Neuronal stem cell (in vitro differentiated cells): ENCODE measurements at regions not wholly inside any gene's neighbourhood (a gene's known extent, or its start where the extent isn't known, plus 50 kb on each side); places are given as distances from the start of the nearest gene placed in this dataset.

ENCODE experiments used
- DNase-seq: peaks from one replicate; pipeline ENCODE4 v3.0.0-alpha.2; 2013; ENCODE audit warnings: low spot score
- H2AFZ ChIP-seq: one replicate; pipeline ENCODE4 v1.6.1; 2013; ENCODE audit warnings: mild to moderate bottlenecking, low read length, inconsistent platforms
- H2AK5ac ChIP-seq: 2 replicates; pipeline ENCODE4 v1.6.1; 2013; ENCODE audit warnings: low read depth, mild to moderate bottlenecking, inconsistent platforms, low read length, moderate library complexity, mixed read lengths
- H2BK120ac ChIP-seq: 2 replicates; pipeline ENCODE4 v1.6.1; 2013; ENCODE audit warnings: low read depth, mild to moderate bottlenecking, inconsistent platforms, low read length, moderate library complexity, mixed read lengths
- H2BK12ac ChIP-seq: one replicate; pipeline ENCODE4 v1.6.1; 2013; ENCODE audit warnings: low read length, inconsistent platforms
- H2BK15ac ChIP-seq: 2 replicates; pipeline ENCODE4 v1.6.1; 2013; ENCODE audit warnings: mild to moderate bottlenecking, low read length, inconsistent platforms, mixed read lengths
- H2BK5ac ChIP-seq: one replicate; pipeline ENCODE4 v1.6.1; 2013; ENCODE audit warnings: inconsistent platforms, mild to moderate bottlenecking, low read length, moderate library complexity
- H3K14ac ChIP-seq: one replicate; pipeline ENCODE4 v1.6.1; 2013; ENCODE audit warnings: low read length, inconsistent platforms
- H3K18ac ChIP-seq: 2 replicates; pipeline ENCODE4 v1.6.1; 2013; ENCODE audit warnings: low read length, inconsistent platforms
- H3K23ac ChIP-seq: 2 replicates; pipeline ENCODE4 v1.6.1; 2013; ENCODE audit warnings: low read depth, mild to moderate bottlenecking, mixed read lengths, low read length, inconsistent platforms; ENCODE audit not compliant: poor library complexity
- H3K27ac ChIP-seq: replicated peaks from 3 replicates; pipeline ENCODE4 v1.5.1; 2013; ENCODE audit warnings: low read length, inconsistent platforms
- H3K27me3 ChIP-seq, 3 experiments: 2 replicates each; pipeline ENCODE4 v1.6.1; 2013; ENCODE audit warnings: low read length in 3 of 3, mild to moderate bottlenecking in 2 of 3, inconsistent platforms in 1 of 3, low read depth in 1 of 3, mixed read lengths in 1 of 3, moderate library complexity in 1 of 3; ENCODE audit not compliant: control insufficient read depth in 3 of 3, insufficient read depth in 3 of 3
- H3K36me3 ChIP-seq, 2 donors: replicated peaks in 1 of 2; 2 replicates each; pipeline ENCODE4 v1.6.1; 2013; ENCODE audit warnings: low read length in 2 of 2; ENCODE audit not compliant: control insufficient read depth in 2 of 2, insufficient read depth in 2 of 2
- H3K4ac ChIP-seq: 2 replicates; pipeline ENCODE4 v1.6.1; 2013; ENCODE audit warnings: inconsistent platforms, mild to moderate bottlenecking, low read length, moderate library complexity
- H3K4me1 ChIP-seq, 2 donors: 1 replicate in 1 of 2; 2 replicates in 1 of 2; pipeline ENCODE4 v1.6.1; 2013; ENCODE audit warnings: low read length in 2 of 2, low read depth in 1 of 2; ENCODE audit not compliant: control insufficient read depth in 2 of 2, insufficient read depth in 1 of 2
- H3K4me2 ChIP-seq: one replicate; pipeline ENCODE4 v1.6.1; 2013; ENCODE audit warnings: mild to moderate bottlenecking, low read length, inconsistent platforms; ENCODE audit not compliant: insufficient read depth, poor library complexity, severe bottlenecking
- H3K4me3 ChIP-seq, 2 donors: 2 replicates each; pipeline ENCODE4 v1.5.1; 2013; ENCODE audit warnings: low read length in 2 of 2, mild to moderate bottlenecking in 2 of 2, inconsistent platforms in 1 of 2, moderate library complexity in 1 of 2
- H3K79me1 ChIP-seq: one replicate; pipeline ENCODE4 v1.6.1; 2013; ENCODE audit warnings: low read depth, mild to moderate bottlenecking, inconsistent platforms, low read length, moderate library complexity
- H3K9ac ChIP-seq: one replicate; pipeline ENCODE4 v1.6.1; 2013; ENCODE audit warnings: mild to moderate bottlenecking, low read depth, low read length, inconsistent platforms; ENCODE audit not compliant: poor library complexity
- H3K9me3 ChIP-seq, 2 donors: replicated peaks in 1 of 2; 2 replicates each; pipeline versions ENCODE3 to v1.6.1; 2013; ENCODE audit warnings: low read length in 2 of 2, mild to moderate bottlenecking in 2 of 2, inconsistent platforms in 1 of 2, low read depth in 1 of 2, mixed read lengths in 1 of 2, moderate library complexity in 1 of 2; ENCODE audit not compliant: control insufficient read depth in 2 of 2, insufficient read depth in 1 of 2
- H4K8ac ChIP-seq: one replicate; pipeline ENCODE4 v1.6.1; 2013; ENCODE audit warnings: low read depth, mild to moderate bottlenecking, inconsistent platforms, low read length, moderate library complexity
- H4K91ac ChIP-seq: one replicate; pipeline ENCODE4 v1.6.1; 2013; ENCODE audit warnings: low read length, low read depth, mild to moderate bottlenecking, inconsistent platforms; ENCODE audit not compliant: poor library complexity
- WGBS, 2 donors: extraction: QIAGEN DNeasy Blood & Tissue Kit; methylation state at CpG; one replicate each; pipeline ENCODE4 v1.1.7; 2013; ENCODE audit warnings: missing lambda C conversion rate in 2 of 2, mixed read lengths in 1 of 2; ENCODE audit not compliant: insufficient read length in 2 of 2, insufficient replicate concordance in 1 of 2; ENCODE audit errors: extremely low coverage in 2 of 2; 5-methylcytosine and 5-hydroxymethylcytosine counted together

- Histone ChIP-seq H3K23ac (no peak overlapping the region), H3K27ac (peak overlapping the region; percentile 71), H3K9ac (no peak overlapping the region), H3K4me3 (no peak overlapping the region), H2BK15ac (no peak overlapping the region), H3K4me2 (no peak overlapping the region), H2BK5ac (no peak overlapping the region), H2BK12ac (no peak overlapping the region), H3K36me3 (no peaks in the 10 kb centered on the region), H4K91ac (no peak overlapping the region), H3K79me1 (no peaks in the 10 kb centered on the region), H3K4ac (no peak overlapping the region), H2AFZ (peak overlapping the region; percentile 66), H4K8ac (no peak overlapping the region), H3K14ac (no peak overlapping the region), H3K9me3 (peaks cover 3 to 11% of the 10 kb centered on the region in 2 donors), H3K27me3 (no peaks in the 10 kb centered on the region), H2AK5ac (no peak overlapping the region), H2BK120ac (no peak overlapping the region), H3K18ac (no peak overlapping the region), H3K4me1 (peaks cover 2 to 10% of the 10 kb centered on the region in 2 donors)
- 100% methylated on average over 1 of the region's 9 CpGs for WGBS, 2 donors
- DNase-seq, result peak; percentile 61
Observed at GRCh38 chr1:38418195-38419030, 371.8 kb upstream of the POU3F1 start.

- H3K4me1 ChIP-seq, result no peaks in the 10 kb centered on the region
- H3K9me3 ChIP-seq, result peaks cover 3 to 6% of the 10 kb centered on the region in 2 donors
- no peak overlapping the region for H2AK5ac ChIP-seq
- H3K27me3 ChIP-seq, result no peaks in the 10 kb centered on the region
- H3K4me3 ChIP-seq, result peak overlapping the region in 1 of 2 donors; percentile 31
- no peaks in the 10 kb centered on the region for H3K79me1 ChIP-seq
- H3K4ac ChIP-seq, result no peak overlapping the region
- no peak overlapping the region for H2AFZ ChIP-seq
- no peak overlapping the region for H3K23ac ChIP-seq
- no peak overlapping the region for H2BK5ac ChIP-seq
- H3K18ac ChIP-seq, result no peak overlapping the region
- H3K4me2 ChIP-seq, result no peak overlapping the region
- no peak overlapping the region for H3K9ac ChIP-seq
- no CpG with 5 or more reads among the region's 2 CpGs for WGBS, 2 donors
- H3K27ac ChIP-seq, result no peak overlapping the region
- H4K91ac ChIP-seq, result no peak overlapping the region
- no peak overlapping the region for H2BK15ac ChIP-seq
- DNase-seq, result no peak
- no peak overlapping the region for H4K8ac ChIP-seq
- no peak overlapping the region for H3K14ac ChIP-seq
- H3K36me3 ChIP-seq, result no peaks in the 10 kb centered on the region
- H2BK12ac ChIP-seq, result no peak overlapping the region
- H2BK120ac ChIP-seq, result no peak overlapping the region
Observed at GRCh38 chr1:38403667-38404066, 357.1 kb upstream of the POU3F1 start.

GRCh38 chr1:38402230-38402815 lies 355.7 kb upstream of the POU3F1 start:
- H2BK15ac ChIP-seq, result no peak overlapping the region
- H2AFZ ChIP-seq, result no peak overlapping the region
- H3K14ac ChIP-seq, result no peak overlapping the region
- no peak for DNase-seq
- H2BK120ac ChIP-seq, result no peak overlapping the region
- no peak overlapping the region for H3K4me2 ChIP-seq
- H2BK5ac ChIP-seq, result no peak overlapping the region
- H4K8ac ChIP-seq, result no peak overlapping the region
- no peaks in the 10 kb centered on the region for H3K79me1 ChIP-seq
- H2BK12ac ChIP-seq, result no peak overlapping the region
- no peak overlapping the region for H3K18ac ChIP-seq
- H3K27me3 ChIP-seq, result no peaks in the 10 kb centered on the region
- H3K4ac ChIP-seq, result no peak overlapping the region
- H3K4me3 ChIP-seq, result no peak overlapping the region
- no peak overlapping the region for H3K9ac ChIP-seq
- no peak overlapping the region for H2AK5ac ChIP-seq
- peaks cover 3 to 6% of the 10 kb centered on the region in 2 donors for H3K9me3 ChIP-seq
- WGBS, 2 donors, result no CpG with 5 or more reads among the region's 2 CpGs
- no peak overlapping the region for H3K23ac ChIP-seq
- H3K36me3 ChIP-seq, result no peaks in the 10 kb centered on the region
- H3K27ac ChIP-seq, result no peak overlapping the region
- no peaks in the 10 kb centered on the region for H3K4me1 ChIP-seq
- H4K91ac ChIP-seq, result no peak overlapping the region

GRCh38 chr1:38396606-38397005 lies 350.0 kb upstream of the POU3F1 start:
- H3K4ac ChIP-seq, result no peak overlapping the region
- no peak for DNase-seq
- H2BK5ac ChIP-seq, result no peak overlapping the region
- H2BK15ac ChIP-seq, result no peak overlapping the region
- no peak overlapping the region for H2AK5ac ChIP-seq
- no peak overlapping the region for H3K23ac ChIP-seq
- no peaks in the 10 kb centered on the region for H3K36me3 ChIP-seq
- H3K27ac ChIP-seq, result no peak overlapping the region
- H2BK120ac ChIP-seq, result no peak overlapping the region
- no peak overlapping the region for H2BK12ac ChIP-seq
- H3K4me1 ChIP-seq, result no peaks in the 10 kb centered on the region
- H3K4me3 ChIP-seq, result no peak overlapping the region
- H4K91ac ChIP-seq, result no peak overlapping the region
- no peak overlapping the region for H3K14ac ChIP-seq
- no peak overlapping the region for H3K9ac ChIP-seq
- no peak overlapping the region for H3K18ac ChIP-seq
- no peak overlapping the region for H2AFZ ChIP-seq
- no peak overlapping the region for H4K8ac ChIP-seq
- H3K4me2 ChIP-seq, result no peak overlapping the region
- H3K27me3 ChIP-seq, result no peaks in the 10 kb centered on the region
- no peaks in the 10 kb centered on the region for H3K79me1 ChIP-seq
- H3K9me3 ChIP-seq, result peaks cover 0 to 10% of the 10 kb centered on the region in 2 donors
- WGBS, 2 donors, result no CpG with 5 or more reads among the region's 1 CpG
